H1 (cell line): ENCODE measurements at regions not wholly inside any gene's neighbourhood (a gene's known extent, or its start where the extent isn't known, plus 50 kb on each side); places are given as distances from the start of the nearest gene placed in this dataset.

Experiments
- CTCF ChIA-PET: fragments of 300-600 bp; sonication (Branson Sonifier 250); formaldehyde crosslinking; loops from one replicate; lab custom pipeline; 2021; ENCODE audit not compliant: partially characterized antibody; lab: Charles Lee
- POLR2A ChIA-PET: fragments of 300-600 bp; sonication (Branson Sonifier 250); formaldehyde crosslinking; loops from one replicate; lab custom pipeline; 2021; ENCODE audit warnings: inconsistent platforms; ENCODE audit not compliant: partially characterized antibody; lab: Charles Lee
- DNase-seq, 2 experiments: peaks; one replicate each; pipeline versions ENCODE4 v3.0.0 to v3.0.0-alpha.2; 2010 to 2022; ENCODE audit warnings: low spot score in 2 of 2, low read depth in 1 of 2, mixed read lengths in 1 of 2
- FAIRE-seq: peaks from 2 replicates; lab custom pipeline; 2011; peaks lifted over from hg19 to GRCh38; lab: Jason Lieb, UNC
- H2AFZ ChIP-seq: 2 replicates; pipeline ENCODE4 v1.8.1; 2012; ENCODE audit warnings: low read length, inconsistent platforms
- H2AK5ac ChIP-seq: 2 replicates; pipeline ENCODE4 v1.6.1; 2013; ENCODE audit warnings: low read depth, low read length
- H2BK120ac ChIP-seq: replicated peaks from 2 replicates; pipeline ENCODE3; 2013; ENCODE audit warnings: low read depth, low read length, inconsistent platforms
- H2BK12ac ChIP-seq: 2 replicates; pipeline ENCODE4 v1.6.1; 2013; ENCODE audit warnings: low read depth, low read length
- H2BK15ac ChIP-seq: 2 replicates; pipeline ENCODE4 v1.6.1; 2013; ENCODE audit warnings: low read length
- H2BK20ac ChIP-seq: 2 replicates; pipeline ENCODE4 v1.6.1; 2013; ENCODE audit warnings: low read length
- H2BK5ac ChIP-seq: 2 replicates; pipeline ENCODE4 v1.6.1; 2013; ENCODE audit warnings: low read depth, low read length
- H3K14ac ChIP-seq: 2 replicates; pipeline ENCODE4 v1.6.1; 2013; ENCODE audit warnings: inconsistent platforms; ENCODE audit not compliant: insufficient read length
- H3K18ac ChIP-seq: 2 replicates; pipeline ENCODE4 v1.6.1; 2013; ENCODE audit warnings: low read length; ENCODE audit errors: extremely low read depth
- H3K23ac ChIP-seq: 2 replicates; pipeline ENCODE4 v1.6.1; 2013; ENCODE audit warnings: inconsistent platforms; ENCODE audit not compliant: insufficient read length
- H3K23me2 ChIP-seq: 2 replicates; pipeline ENCODE4 v1.6.1; 2013; ENCODE audit warnings: low read depth, low read length
- H3K27ac ChIP-seq: 2 replicates; pipeline ENCODE4 v1.6.1; 2011; ENCODE audit warnings: low read depth, low read length, inconsistent platforms
- H3K27me3 ChIP-seq, 4 experiments: replicated peaks in 1 of 4; 1 replicate in 1 of 4; 2 replicates in 3 of 4; pipeline versions ENCODE4 v1.6.1 to v1.8.1; 2011 to 2013; ENCODE audit warnings: low read length in 3 of 4, mild to moderate bottlenecking in 3 of 4, inconsistent platforms in 2 of 4, mixed read lengths in 2 of 4, moderate library complexity in 1 of 4; ENCODE audit not compliant: control insufficient read depth in 3 of 4, insufficient read depth in 3 of 4; ENCODE audit errors: extremely low read depth in 1 of 4
- H3K36me3 ChIP-seq, 4 experiments: 2 replicates each; pipeline versions ENCODE4 v1.6.1 to v1.8.1; 2011 to 2013; ENCODE audit warnings: mild to moderate bottlenecking in 4 of 4, low read length in 3 of 4, moderate library complexity in 2 of 4, control low read depth in 1 of 4, inconsistent platforms in 1 of 4; ENCODE audit not compliant: insufficient read depth in 4 of 4, control insufficient read depth in 2 of 4
- H3K4ac ChIP-seq: replicated peaks from 2 replicates; pipeline ENCODE3; 2013; ENCODE audit warnings: low read length, low read depth, mixed read lengths, inconsistent platforms; ENCODE audit not compliant: insufficient read length
- H3K4me1 ChIP-seq, 4 experiments: replicated peaks in 1 of 4; 1 replicate in 1 of 4; 2 replicates in 3 of 4; pipeline versions ENCODE4 v1.6.1 to v1.8.1; 2011 to 2013; ENCODE audit warnings: low read length in 3 of 4, inconsistent platforms in 2 of 4, mixed read lengths in 1 of 4; ENCODE audit not compliant: insufficient read depth in 4 of 4, control insufficient read depth in 3 of 4
- H3K4me2 ChIP-seq, 2 experiments: 2 replicates each; pipeline versions ENCODE4 v1.6.1 to v1.8.1; 2011 to 2013; ENCODE audit warnings: low read depth in 2 of 2, low read length in 2 of 2, control low read depth in 1 of 2, inconsistent platforms in 1 of 2, mild to moderate bottlenecking in 1 of 2; ENCODE audit not compliant: insufficient read depth in 1 of 2
- H3K4me3 ChIP-seq, 4 experiments: fragments of 200-600, 300-600 bp in 1 of 4; sonication (generic), shearing (Covaris generic), sonication (Bioruptor Twin) in 1 of 4; 2 replicates each; pipeline versions ENCODE4 v1.5.1 to v1.8.1; 2011 to 2016; ENCODE audit warnings: low read length in 4 of 4, low read depth in 3 of 4, control low read depth in 2 of 4, inconsistent platforms in 2 of 4, mild to moderate bottlenecking in 2 of 4, mixed read lengths in 1 of 4, moderate library complexity in 1 of 4; ENCODE audit not compliant: insufficient read depth in 2 of 4; ENCODE audit errors: extremely low read depth in 1 of 4
- H3K56ac ChIP-seq: replicated peaks from 2 replicates; pipeline ENCODE3; 2013; ENCODE audit warnings: low read depth, mild to moderate bottlenecking, mixed read lengths, low read length, inconsistent platforms; ENCODE audit not compliant: insufficient read length
- H3K79me1 ChIP-seq: 2 replicates; pipeline ENCODE4 v1.6.1; 2013; ENCODE audit warnings: low read depth, low read length, control low read depth
- H3K79me2 ChIP-seq, 2 experiments: 2 replicates each; pipeline versions ENCODE4 v1.6.1 to v1.8.1; 2012 to 2013; ENCODE audit warnings: low read length in 2 of 2, mild to moderate bottlenecking in 2 of 2, inconsistent platforms in 1 of 2; ENCODE audit not compliant: insufficient read depth in 2 of 2, control insufficient read depth in 1 of 2
- H3K9ac ChIP-seq, 4 experiments: replicated peaks in 1 of 4; 1 replicate in 1 of 4; 2 replicates in 3 of 4; pipeline versions ENCODE4 v1.6.1 to v1.8.1; 2011 to 2013; ENCODE audit warnings: low read depth in 3 of 4, low read length in 3 of 4, control low read depth in 2 of 4, mild to moderate bottlenecking in 2 of 4, moderate library complexity in 2 of 4, inconsistent platforms in 1 of 4; ENCODE audit errors: extremely low read depth in 1 of 4
- H3K9me3 ChIP-seq, 2 experiments: 2 replicates each; pipeline versions ENCODE4 v1.6.1 to v1.8.1; 2012 to 2013; ENCODE audit warnings: mild to moderate bottlenecking in 2 of 2, moderate library complexity in 2 of 2, control low read depth in 1 of 2, inconsistent platforms in 1 of 2, low read depth in 1 of 2, low read length in 1 of 2, mixed read lengths in 1 of 2; ENCODE audit not compliant: insufficient read depth in 2 of 2
- H4K20me1 ChIP-seq, 2 experiments: replicated peaks in 1 of 2; 2 replicates each; pipeline versions ENCODE3 to v1.8.1; 2011 to 2013; ENCODE audit warnings: inconsistent platforms in 2 of 2, low read length in 2 of 2, mild to moderate bottlenecking in 1 of 2; ENCODE audit not compliant: insufficient read depth in 2 of 2, control insufficient read depth in 1 of 2
- H4K5ac ChIP-seq: 2 replicates; pipeline ENCODE4 v1.6.1; 2013; ENCODE audit warnings: low read length, low read depth, mixed read lengths, inconsistent platforms; ENCODE audit not compliant: insufficient read length
- H4K8ac ChIP-seq: 2 replicates; pipeline ENCODE4 v1.8.0; 2013; ENCODE audit warnings: mild to moderate bottlenecking, moderate library complexity, low read length, inconsistent platforms; ENCODE audit not compliant: insufficient read depth; ENCODE audit errors: extremely low read depth
- H4K91ac ChIP-seq: replicated peaks from 2 replicates; pipeline ENCODE3; 2013; ENCODE audit warnings: low read length, mixed read lengths, inconsistent platforms; ENCODE audit not compliant: insufficient read length
- BCL11A ChIP-seq, 2 experiments: IDR thresholded peaks; one replicate each; pipeline ENCODE4 v1.6.1; 2011; ENCODE audit warnings: low read depth in 2 of 2, low read length in 2 of 2, mild to moderate bottlenecking in 2 of 2
- BRCA1 ChIP-seq: IDR thresholded peaks from 2 replicates; pipeline ENCODE4 v1.6.1; 2012; ENCODE audit warnings: low read depth, low read length, improper control_type of control experiment
- CHD1 ChIP-seq: IDR thresholded peaks from 2 replicates; pipeline ENCODE4 v1.6.1; 2012; ENCODE audit warnings: low read depth, low read length, improper control_type of control experiment
- EGR1 ChIP-seq: IDR thresholded peaks from 2 replicates; pipeline ENCODE4 v1.6.1; 2011; ENCODE audit warnings: low read depth, low read length, borderline replicate concordance
- JUN ChIP-seq: IDR thresholded peaks from 2 replicates; pipeline ENCODE4 v1.6.1; 2011; ENCODE audit warnings: low read depth, mild to moderate bottlenecking, improper control_type of control experiment, low read length
- JUND ChIP-seq: IDR thresholded peaks from 2 replicates; pipeline ENCODE4 v1.6.1; 2011; ENCODE audit warnings: mild to moderate bottlenecking, improper control_type of control experiment, low read length
- KDM4A ChIP-seq: IDR thresholded peaks from one replicate; pipeline ENCODE4 v1.7.1; 2012; ENCODE audit warnings: low read depth, mild to moderate bottlenecking, moderate library complexity, low read length, inconsistent platforms; ENCODE audit not compliant: severe bottlenecking
- POU5F1 ChIP-seq: IDR thresholded peaks from 2 replicates; pipeline ENCODE4 v1.6.1; 2011; ENCODE audit warnings: low read depth, mild to moderate bottlenecking, low read length, moderate library complexity
- SIRT6 ChIP-seq: IDR thresholded peaks from one replicate; pipeline ENCODE4 v1.7.1; 2012; ENCODE audit warnings: low read length, inconsistent platforms
- SIX5 ChIP-seq: IDR thresholded peaks from 2 replicates; pipeline ENCODE4 v1.6.1; 2011; ENCODE audit warnings: mild to moderate bottlenecking, low read depth, low read length
- SRF ChIP-seq: IDR thresholded peaks from 2 replicates; pipeline ENCODE4 v1.6.1; 2011; ENCODE audit warnings: mild to moderate bottlenecking, low read depth, low read length, moderate library complexity
- TAF7 ChIP-seq: optimal IDR thresholded peaks from 2 replicates; pipeline ENCODE3; 2011; ENCODE audit warnings: low read depth, mild to moderate bottlenecking, inconsistent platforms, low read length, moderate library complexity, borderline replicate concordance
- TEAD4 ChIP-seq: IDR thresholded peaks from 2 replicates; pipeline ENCODE4 v1.6.1; 2012; ENCODE audit warnings: low read depth, low read length, inconsistent platforms, mixed read lengths
- YY1 ChIP-seq: IDR thresholded peaks from 2 replicates; pipeline ENCODE4 v1.6.1; 2011; ENCODE audit warnings: low read depth, mild to moderate bottlenecking, low read length
- WGBS, 2 experiments: shearing (Covaris generic) in 1 of 2; methylation state at CpG; one replicate each; pipeline versions ENCODE4 v1.1.6 to v1.1.7; 2013 to 2015; ENCODE audit warnings: low lambda C conversion rate in 2 of 2, mixed read lengths in 2 of 2, inconsistent platforms in 1 of 2, low coverage in 1 of 2, missing lambda C conversion rate in 1 of 2; ENCODE audit not compliant: insufficient replicate concordance in 2 of 2, insufficient coverage in 1 of 2, insufficient read length in 1 of 2; ENCODE audit errors: extremely low coverage in 1 of 2, missing lambda C conversion rate in 1 of 2; 5-methylcytosine and 5-hydroxymethylcytosine counted together

DNA sequence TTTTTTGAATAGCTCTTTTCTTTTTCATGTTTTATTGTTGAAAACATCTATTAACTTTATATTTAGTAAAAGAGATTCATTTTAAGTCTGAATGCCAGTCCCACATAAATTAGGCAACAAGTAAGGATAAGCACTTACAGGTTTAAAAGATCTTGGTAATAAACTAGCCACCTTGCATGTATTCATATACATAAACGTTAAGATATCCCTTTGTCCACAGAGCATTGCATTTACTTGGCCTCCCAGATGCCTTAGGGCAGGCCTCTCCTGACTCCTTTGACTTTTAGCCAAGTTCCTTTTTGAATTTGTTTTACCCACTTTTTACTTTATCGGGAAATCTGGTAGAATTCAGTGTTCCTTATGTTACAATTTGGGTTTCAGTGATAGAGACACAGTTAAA lies 331.7 kb downstream of the ETNK1 start:
- H3K4me3 ChIP-seq: no peak overlapping the region
- H3K4ac ChIP-seq: no peak overlapping the region
- H3K36me3 ChIP-seq: no peaks in the 10 kb centered on the region
- H4K91ac ChIP-seq: no peak overlapping the region
- H3K4me1 ChIP-seq: no peaks in the 10 kb centered on the region
- H3K23ac ChIP-seq: no peak overlapping the region
- no peak overlapping the region for H3K9ac ChIP-seq
- no peak overlapping the region for H4K5ac ChIP-seq
- no peak overlapping the region for H3K14ac ChIP-seq
- H3K27ac ChIP-seq: no peak overlapping the region
- no peak overlapping the region for H3K18ac ChIP-seq
- no peak overlapping the region for H2BK20ac ChIP-seq
- H2BK15ac ChIP-seq: no peak overlapping the region
- no peak for FAIRE-seq
- H3K23me2 ChIP-seq: no peaks in the 10 kb centered on the region
- no peak overlapping the region for H4K8ac ChIP-seq
- H3K4me2 ChIP-seq: no peak overlapping the region
- no peak for DNase-seq
- H3K56ac ChIP-seq: no peak overlapping the region
- H2BK12ac ChIP-seq: no peak overlapping the region
- no peaks in the 10 kb centered on the region for H3K9me3 ChIP-seq
- WGBS, 2 experiments: 84% methylated on average over 2 of the region's 2 CpGs; no CpG with 5 or more reads in 1 of the 2 experiments
- H2AFZ ChIP-seq: no peak overlapping the region
- no peak overlapping the region for H2BK120ac ChIP-seq
- no peak overlapping the region for H2AK5ac ChIP-seq
- TF ChIP-seq POU5F1 (no peak), SIX5 (no peak), JUND (no peak), BCL11A (IDR thresholded peaks at IDR 0.05; ENCODE audit: low read depth in 2 of 2, low read length in 2 of 2) (no peak), BRCA1 (no peak), CHD1 (no peak), KDM4A (no peak), TEAD4 (no peak), SRF (no peak), EGR1 (no peak), YY1 (no peak), TAF7 (no peak), SIRT6 (no peak), JUN (no peak)
- POLR2A ChIA-PET: interaction anchor here (0.8 kb wide), 1 partner anchor 55 kb away, joined by 3 read pairs; no protein-coding TSS in a partner anchor
- no peaks in the 10 kb centered on the region for H3K79me2 ChIP-seq
- CTCF ChIA-PET: no interaction called here
- no peaks in the 10 kb centered on the region for H3K79me1 ChIP-seq
- H2BK5ac ChIP-seq: no peak overlapping the region
- H3K27me3 ChIP-seq: no peaks in the 10 kb centered on the region
- no peaks in the 10 kb centered on the region for H4K20me1 ChIP-seq
